ENCODE measurements at regions not wholly inside any gene's neighbourhood (a gene's known extent, or its start where the extent isn't known, plus 50 kb on each side); places are given as distances from the start of the nearest gene placed in this dataset.

- DNase-seq (ENCODE audit: low spot score), result no peak
Observed at GRCh38 chr11:15585602-15586331, 471.0 kb downstream of the INSC start.

GRCh38 chr11:15586741-15587473 lies 472.2 kb downstream of the INSC start:
- no peak for DNase-seq (ENCODE audit: low spot score)

- DNase-seq (ENCODE audit: low spot score), result no peak
Observed at GRCh38 chr11:15589070-15589626, 474.4 kb downstream of the INSC start.

DNA sequence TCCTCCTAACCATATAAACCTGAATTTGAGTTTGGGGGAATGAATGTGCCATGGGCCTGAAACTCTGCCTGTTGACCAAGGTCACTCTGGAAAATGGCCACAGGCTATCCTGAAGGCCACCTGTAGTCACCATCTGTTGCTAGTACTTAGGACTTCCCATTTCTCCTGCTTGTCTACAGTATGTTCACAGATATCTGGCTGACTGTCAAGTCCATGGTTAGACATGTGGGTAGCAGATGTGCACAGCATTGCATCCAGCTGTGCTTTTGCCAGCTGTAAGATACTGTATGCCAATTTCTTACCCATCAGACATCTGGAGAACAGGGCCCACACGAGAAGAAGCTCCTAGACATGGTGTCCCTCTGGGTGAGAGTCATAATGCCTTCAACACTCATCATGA lies 475.4 kb downstream of the INSC start:
- no peak for DNase-seq (ENCODE audit: low spot score)

- no peak for DNase-seq (ENCODE audit: low spot score)
Observed at GRCh38 chr11:15591112-15591537, 476.4 kb downstream of the INSC start.

- no peak for DNase-seq (ENCODE audit: low spot score)
Observed at GRCh38 chr11:15594607-15595006, 479.9 kb downstream of the INSC start.

DNA sequence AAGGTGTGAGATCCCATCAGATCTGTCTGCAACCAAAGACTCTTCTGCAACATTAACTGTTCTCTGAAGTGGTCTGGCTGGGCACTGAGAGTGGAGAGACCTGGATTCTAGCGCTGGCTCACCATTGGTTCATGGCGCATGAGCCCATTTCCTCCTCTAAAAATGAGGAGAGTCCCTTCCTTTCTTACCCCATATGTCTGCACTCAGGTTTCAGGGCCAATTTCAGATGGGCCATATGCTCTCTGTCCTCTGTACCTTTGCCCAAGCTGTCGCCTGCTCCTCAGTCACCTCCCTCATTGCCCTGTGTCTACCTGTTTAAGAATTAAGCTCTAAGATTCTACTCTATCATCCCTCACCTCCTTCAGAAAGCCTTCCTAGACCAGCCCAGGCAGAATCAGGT lies 484.7 kb downstream of the INSC start:
- no peak for DNase-seq (ENCODE audit: low spot score)

GRCh38 chr11:15602047-15602446 lies 487.3 kb downstream of the INSC start:
- no peak for DNase-seq (ENCODE audit: low spot score)

- peak; percentile 88 for DNase-seq (ENCODE audit: low spot score)
Observed at GRCh38 chr11:15602785-15603567, 488.3 kb downstream of the INSC start.

DNA sequence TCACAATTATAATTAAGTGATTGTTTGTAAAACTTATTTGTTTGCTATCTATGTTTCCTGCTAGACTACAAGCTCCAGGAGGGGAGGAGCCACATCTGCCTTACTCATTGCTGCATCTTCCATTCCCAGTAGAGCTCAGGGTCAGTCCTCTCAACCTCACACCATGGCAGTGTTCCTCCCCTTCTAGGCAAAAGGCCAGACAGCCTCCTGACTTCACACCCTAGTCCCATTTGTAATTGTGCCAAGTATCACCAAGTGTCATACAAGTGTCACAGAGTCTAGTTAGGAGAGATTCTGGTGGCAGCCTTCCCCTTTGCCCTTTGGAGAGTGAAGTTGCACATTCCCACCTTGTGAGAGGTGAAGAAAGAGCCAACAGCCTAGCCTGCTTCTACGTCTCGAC lies 490.4 kb downstream of the INSC start:
- DNase-seq (ENCODE audit: low spot score), result no peak

DNA sequence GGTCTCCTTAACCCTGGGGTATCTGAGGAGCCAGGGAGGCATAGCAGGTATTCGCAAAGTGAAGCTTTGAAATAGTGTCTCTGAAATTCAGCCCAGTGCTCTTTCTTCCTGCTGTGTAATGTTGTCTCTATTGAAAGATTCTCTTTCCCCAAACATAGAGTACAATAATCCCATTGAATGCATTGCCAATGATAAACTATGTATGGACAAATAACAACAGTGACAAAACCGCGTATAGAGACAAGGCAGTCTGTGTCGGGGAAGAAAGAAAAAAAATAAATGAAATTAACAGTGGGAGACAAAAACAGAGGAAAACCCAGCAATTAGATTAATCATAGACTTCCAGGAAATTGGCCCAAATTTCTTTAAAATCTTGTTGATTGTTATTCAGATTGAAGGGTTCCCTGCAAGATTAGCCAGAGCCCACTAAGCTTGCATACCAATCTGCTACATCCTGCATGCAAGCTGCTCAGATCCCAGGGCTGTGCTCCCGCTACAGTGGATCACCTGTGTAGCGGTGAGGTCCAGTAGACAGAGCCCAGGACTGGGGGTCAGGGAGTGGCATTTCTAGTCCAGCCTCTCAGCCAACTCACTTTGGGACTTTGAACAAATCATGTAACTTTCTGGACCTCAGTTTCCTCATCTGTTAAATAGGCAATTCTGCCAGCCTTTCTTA lies 492.8 kb downstream of the INSC start:
- DNase-seq (ENCODE audit: low spot score), result no peak

GRCh38 chr11:15609445-15609844 lies 494.7 kb downstream of the INSC start:
- DNase-seq (ENCODE audit: low spot score), result no peak

GRCh38 chr11:15610881-15611280 lies 496.2 kb downstream of the INSC start:
- DNase-seq (ENCODE audit: low spot score), result no peak

- DNase-seq (ENCODE audit: low spot score), result no peak
Observed at GRCh38 chr11:15613251-15613650, 498.5 kb downstream of the INSC start.

DNA sequence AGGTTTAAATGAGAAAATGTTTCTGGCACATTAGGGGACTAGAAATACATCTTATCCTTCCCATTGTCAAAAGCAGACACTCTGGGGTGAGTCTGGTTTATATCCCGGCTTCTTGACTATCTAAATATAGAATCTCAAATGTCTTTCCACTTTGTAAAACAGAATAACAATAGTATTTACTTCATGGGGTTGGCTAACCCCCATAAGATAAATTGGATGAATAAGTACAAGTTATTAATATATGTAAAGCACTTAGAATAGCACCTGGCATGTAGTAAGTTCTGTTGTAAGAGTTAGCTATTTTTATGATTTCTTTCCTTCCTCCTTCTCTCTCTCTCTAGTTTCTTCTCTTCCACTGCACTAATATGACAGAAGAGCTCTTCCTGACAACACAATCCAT lies 499.1 kb downstream of the INSC start:
- no peak for DNase-seq (ENCODE audit: low spot score)

- no peak for DNase-seq (ENCODE audit: low spot score)
Observed at GRCh38 chr11:15615398-15616096, 500.8 kb downstream of the INSC start.

GRCh38 chr11:15616130-15617105 lies 501.7 kb downstream of the INSC start:
- no peak for DNase-seq (ENCODE audit: low spot score)

DNA sequence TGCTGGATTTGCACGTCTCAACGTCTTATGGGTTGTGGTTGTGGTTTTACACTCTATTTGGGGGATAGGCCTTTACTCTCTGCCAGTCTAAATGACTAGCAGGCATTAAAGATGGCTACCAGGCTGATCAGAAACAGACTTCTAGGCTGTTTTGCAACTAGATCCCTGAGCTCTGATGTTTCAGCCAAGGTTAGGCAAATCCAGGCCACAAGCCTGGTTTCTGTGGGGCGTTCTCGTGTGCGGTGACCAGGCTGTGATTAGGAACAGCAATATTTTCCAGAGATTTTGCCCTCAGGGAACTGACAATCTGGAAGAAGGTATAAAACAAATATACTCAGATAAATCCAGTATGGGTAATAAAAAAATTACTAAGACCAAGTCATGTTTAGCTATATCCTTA lies 502.4 kb downstream of the INSC start:
- no peak for DNase-seq (ENCODE audit: low spot score)

DNA sequence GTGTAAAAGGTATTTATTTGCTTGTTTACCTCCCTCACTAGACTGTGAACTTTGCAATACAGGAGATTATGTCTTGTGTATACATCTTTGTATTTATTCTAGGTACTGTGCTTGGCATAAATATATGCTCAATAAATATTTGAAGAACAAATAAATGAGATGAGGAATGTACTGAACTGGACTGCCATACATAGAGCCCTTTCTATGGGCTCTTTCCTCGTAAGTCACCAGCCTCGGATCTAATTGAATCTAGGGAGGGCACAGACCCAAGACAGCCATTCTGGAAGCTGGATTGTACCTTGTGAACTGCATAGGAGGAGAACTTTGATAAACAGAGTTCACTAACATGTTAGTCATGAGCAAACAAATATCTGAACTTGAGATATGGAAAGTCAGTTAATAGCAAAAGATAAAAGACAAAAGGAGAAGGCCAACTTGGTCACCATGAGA lies 503.9 kb downstream of the INSC start:
- no peak for DNase-seq (ENCODE audit: low spot score)

GRCh38 chr11:15621565-15621964 lies 506.8 kb downstream of the INSC start:
- DNase-seq (ENCODE audit: low spot score), result no peak

All from left forelimb (tissue), 1 donor.